Kidney capillary endothelial cell (primary cell): ENCODE measurements at regions not wholly inside any gene's neighbourhood (a gene's known extent, or its start where the extent isn't known, plus 50 kb on each side); places are given as distances from the start of the nearest gene placed in this dataset.
"Not testable (repeated sequence)": the region's sequence is repeated elsewhere in the genome, so short reads cannot be mapped to it uniquely, and the experiment has no call there.

Source experiments
- DNase-seq: peaks from one replicate; pipeline ENCODE4 v3.0.0-alpha.2; 2018; ENCODE audit warnings: low spot score

DNA sequence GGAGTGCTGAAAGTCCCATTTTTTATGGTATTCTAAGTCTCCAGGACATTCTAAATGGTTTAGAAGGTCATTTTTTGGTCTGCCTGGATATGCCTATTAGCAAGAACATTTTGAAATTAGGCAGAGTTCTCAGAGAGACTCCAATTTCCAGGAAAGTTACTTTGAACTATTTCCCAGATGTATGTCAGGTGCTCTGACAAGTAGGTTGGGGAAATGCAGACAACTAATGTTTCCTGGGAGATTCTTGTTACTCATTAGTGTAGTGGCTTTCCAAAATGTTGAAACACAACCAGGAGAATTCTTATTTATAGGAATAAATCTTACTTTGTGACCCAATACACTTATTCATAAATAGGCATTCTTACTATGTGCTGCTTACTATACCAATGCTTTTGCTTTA lies 268.4 kb downstream of the ZNF37A start:
- DNase-seq: not testable (repeated sequence)

DNA sequence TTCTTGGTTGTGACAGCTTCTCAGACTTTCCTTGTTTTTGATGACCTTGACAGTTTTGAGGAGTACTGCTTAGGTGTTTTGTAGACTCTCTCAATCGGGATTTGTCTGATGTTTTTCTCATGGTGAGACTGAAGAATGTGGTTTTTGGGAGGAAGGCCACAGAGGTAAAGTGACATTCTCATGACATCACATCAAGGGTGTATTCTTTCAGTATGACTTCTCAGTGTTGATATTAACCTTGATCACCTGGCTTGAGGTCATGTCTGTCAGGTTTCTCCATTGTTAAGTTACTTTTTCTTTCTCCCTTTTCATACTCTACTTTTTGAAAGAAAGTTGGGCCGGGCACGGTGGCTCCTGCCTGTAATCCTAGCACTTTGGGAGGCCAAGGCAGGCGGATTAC lies 269.9 kb downstream of the ZNF37A start:
- DNase-seq: not testable (repeated sequence)

DNA sequence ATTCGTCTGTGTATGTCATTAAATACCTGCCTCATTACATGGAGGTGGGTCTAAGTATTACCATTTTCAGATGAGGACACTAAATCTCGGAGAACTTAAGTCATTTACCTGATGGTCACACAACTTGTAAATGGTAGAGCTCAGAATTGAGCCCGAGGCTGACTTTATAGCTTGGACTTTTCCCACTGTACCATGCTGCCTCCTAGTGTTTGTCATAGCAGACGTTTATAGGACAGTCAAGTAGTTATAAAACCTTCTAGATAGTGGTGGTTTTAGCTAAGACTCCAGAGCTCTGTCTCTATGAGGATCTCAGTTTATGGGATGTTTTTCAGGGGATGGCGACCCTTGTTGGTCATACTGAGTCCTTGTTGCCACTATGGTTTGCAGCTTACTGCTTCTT lies 271.8 kb downstream of the ZNF37A start:
- peak; percentile 13 for DNase-seq

DNA sequence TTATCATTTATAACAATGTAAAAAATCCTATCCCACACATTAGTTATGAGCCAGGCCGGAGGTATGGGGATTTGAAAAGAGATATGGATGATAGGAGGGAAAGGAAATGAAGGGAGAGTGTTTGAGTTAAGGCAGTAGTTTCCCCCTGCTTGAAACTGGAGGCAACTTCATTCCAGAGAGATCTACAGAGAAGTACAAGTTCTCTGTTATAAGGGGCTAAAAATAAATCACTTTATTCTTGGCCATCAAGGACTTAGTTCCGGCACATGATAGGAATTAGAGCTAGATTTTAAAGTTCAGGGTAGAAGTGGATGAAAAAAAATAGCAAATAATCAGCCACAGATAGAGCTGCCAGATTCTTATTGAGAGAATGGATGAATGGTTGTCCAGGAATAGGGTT lies 289.7 kb downstream of the ZNF37A start:
- not testable (repeated sequence) for DNase-seq

DNA sequence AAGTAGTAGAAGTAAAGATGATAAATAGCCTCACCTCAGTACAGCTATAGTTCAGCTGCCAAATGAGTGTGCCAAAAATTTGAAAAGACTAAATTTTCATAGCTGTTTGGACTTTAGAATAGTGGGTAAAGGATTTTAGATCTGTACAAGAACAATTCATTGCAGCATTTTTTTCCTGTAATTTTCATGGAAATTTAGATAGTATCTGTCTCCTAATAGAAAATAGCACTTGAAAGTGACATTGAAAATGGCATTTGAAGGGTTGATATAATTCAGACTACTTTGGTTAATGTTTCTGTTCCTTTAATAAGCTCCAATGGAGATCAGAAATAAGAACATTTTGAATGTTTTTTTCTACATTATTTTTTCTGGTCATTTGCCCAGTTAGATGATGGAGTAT lies 292.7 kb downstream of the ZNF37A start:
- not testable (repeated sequence) for DNase-seq

DNA sequence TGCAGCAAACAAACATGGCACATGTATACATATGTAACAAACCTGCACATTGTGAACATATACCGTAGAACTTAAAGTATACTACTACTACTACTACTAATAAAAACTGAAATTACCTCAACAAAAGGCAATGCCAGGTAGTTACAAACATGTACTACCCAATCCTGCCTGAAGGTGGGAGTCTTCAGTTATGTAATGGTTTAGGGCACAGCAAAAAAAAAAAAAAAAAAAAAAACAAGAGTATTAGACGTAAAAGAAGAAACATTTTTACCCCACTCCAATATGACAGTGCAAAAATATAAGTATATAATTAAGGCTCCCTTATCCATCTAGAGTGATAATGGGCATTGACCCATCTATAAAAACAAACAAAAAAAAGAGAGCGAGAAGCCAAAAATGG lies 296.6 kb downstream of the ZNF37A start:
- not testable (repeated sequence) for DNase-seq

DNA sequence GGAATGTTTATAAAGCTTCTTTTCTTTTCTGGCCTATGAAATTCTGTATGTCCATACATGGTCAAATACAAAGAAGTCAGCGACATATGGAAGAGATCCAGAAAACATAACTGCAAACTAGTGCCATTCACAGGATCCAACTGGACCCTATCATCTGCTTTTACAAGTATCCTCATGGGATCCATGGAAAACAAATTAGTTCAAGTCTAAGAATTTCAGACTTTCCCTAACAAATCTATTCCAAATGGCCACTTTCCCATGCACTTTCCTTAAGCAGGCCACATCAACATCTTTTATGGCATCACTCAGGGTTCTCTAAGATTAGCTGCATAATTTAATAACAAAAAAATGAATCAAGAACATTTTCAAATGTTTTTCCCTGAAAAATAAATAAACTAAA lies 301.3 kb downstream of the ZNF37A start:
- DNase-seq: not testable (repeated sequence)

DNA sequence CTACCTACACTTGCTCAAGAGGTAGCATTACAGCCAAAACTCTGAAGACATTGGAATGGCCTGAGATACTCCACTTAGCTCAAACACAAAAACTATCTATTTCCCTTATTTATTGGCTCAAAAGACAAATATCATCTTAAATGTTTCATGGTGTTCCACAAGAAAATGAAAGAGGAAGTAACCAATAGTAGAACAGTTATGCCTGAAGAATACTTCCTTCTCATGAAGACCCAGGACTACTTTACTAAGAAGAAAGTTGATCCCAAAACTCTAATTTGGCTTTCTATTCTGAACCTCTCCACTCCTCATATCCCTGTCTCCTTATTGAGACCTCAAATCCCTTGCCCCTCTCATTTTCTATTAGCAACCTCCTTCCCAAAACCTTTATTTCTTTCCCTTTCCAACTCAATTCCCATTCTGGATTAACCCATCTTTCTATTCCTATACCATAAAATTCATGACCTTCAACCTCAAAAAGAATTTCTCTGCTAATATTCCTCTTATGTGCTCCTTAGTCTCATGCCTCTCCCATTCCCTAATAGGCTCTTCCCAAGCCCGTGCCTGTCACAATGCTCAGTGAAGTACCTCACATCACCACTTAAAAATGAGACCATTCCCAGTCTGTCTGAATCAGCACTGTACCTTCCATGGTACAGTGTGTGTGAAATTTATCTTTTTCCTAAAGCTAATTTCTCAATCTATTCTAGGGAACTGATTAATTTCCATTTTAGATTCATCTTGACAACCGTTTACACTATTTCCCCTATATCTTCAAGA lies 302.2 kb downstream of the ZNF37A start:
- DNase-seq: not testable (repeated sequence)

DNA sequence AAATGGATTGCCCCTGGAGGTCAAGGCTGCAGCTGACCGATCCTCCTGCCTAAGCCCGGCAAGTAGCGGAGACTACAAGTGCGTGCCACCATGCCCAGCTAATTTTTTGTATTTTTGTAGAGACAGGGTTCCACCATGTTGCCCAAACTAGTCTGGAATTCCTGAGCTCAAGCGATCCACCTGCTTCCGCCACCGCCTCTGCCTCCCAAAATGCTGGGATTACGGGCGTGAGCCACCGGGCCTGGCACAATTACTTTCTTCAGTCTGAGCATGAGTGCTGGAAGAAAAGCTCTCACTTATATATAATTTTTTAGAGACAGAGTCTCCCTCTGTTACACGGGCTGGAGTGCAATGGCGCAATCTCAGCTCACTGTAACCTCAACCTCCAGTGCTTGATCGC lies 307.4 kb downstream of the ZNF37A start:
- DNase-seq: not testable (repeated sequence)

DNA sequence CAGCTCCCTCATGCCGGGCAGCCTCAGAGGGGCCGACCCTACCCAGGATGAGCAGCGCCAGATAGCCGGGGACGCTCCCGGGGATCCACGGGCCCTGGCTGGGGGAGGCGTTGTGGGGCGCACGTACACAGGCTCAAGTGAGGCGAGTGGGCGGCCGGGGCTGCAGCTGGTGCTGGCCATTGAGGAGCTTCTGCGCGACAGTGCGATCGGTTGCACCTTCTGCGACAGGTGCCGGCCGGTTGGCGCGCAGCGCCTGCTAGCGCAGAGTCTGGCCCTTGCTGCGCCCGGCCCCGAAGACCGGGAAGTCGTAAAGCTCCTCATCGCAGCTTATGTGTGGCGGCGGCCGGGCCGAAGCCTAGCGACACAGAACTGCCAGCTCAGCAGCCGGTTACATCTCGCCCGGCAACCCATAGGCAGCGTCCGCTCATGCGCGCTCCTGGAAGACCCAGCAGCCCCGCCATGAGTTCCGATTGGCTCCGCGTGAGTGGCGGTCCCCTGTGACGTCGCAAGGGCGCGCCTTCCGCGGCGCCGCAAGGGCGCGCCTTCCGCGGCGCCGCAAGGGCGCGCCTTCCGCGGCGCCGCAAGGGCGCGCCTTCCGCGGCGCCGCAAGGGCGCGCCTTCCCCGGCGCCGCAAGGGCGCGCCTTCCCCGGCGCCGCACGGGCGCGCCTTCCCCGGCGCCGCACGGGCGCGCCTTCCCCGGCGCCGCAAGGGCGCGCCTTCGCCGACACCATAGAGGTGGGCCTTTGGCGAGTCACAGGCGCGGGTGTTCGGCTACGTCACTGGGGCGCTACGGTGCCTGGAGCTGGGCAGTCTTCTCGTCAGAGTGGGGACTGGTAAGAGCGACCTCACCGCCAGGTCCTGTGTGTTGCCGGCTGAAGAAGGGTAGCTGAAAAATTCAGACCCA lies 308.6 kb downstream of the ZNF37A start:
- peak; percentile 75 for DNase-seq

DNA sequence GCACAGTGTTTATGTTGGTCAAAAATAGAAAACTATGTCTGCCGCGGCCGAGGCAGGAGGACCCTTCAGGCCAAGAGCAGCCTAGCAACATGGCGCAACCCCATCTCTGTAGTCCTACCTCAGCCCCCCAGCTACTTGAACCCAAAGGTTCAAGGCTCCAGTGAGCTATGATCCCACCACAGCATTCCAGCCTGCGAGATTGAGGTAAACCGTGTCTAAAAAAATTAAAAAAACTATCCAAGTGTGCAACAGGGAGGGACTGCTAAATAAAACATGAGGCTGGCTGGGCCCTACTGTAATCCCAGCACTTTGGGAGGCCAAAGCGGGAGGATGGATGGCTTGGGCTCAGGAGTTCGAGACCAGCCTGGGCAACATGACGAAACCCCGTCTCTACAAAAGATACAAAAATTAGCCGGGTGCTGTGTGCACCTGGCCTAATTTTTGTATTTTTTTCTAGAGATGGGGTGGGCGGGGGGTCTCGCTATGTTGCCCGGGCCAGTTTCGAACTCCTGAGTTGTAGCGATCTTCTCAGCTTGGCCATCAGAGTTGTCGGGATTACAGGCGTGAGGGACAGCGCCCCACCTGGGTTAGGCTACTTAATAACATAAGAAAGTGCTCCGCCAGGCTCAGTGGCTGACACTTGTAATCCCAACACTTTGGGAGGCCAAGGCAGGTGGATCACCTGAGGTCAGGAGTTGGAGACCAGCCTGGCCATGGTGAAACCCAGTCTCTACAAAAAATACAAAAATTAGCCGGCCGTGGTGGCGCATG lies 309.4 kb downstream of the ZNF37A start:
- DNase-seq: not testable (repeated sequence)

DNA sequence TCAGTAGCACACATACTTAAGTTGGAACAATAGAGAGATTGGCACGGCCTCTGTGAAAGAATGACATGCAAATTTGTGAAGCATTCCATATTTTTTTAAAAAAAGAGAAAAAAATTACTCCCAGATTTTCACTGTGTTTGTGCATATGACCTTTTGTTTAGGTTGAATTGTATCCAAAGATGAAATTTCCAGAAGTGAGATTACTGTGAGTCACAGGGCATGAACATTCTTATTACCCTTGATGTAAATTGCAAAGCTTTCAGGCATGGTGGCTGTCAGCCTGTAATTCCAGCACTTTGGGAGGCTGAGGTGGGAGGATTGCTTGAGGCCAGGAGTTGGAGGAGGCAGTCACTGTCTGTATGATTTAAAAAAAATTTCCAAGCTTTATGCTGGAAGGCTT lies 329.5 kb downstream of the ZNF37A start:
- not testable (repeated sequence) for DNase-seq

DNA sequence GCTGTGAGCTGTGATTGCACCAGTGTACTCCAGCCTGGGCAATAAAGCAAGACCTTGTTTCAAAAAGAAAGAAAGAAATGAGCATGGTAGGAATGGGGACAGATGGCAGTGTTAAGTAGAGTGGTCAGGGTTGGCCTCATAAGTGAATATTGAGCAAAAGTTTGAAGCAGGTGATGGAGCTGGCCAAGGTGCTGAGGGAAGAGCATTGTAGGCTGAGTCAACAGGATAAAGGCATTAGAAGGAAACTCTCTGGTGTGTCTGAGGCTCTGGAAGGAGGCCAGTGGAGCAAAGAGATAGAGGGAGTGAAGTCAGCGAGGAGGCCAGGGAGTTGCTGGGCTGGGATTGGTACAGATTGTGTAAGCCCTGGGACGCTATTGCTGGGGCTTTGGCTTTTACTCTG lies 336.1 kb downstream of the ZNF37A start:
- DNase-seq: not testable (repeated sequence)

DNA sequence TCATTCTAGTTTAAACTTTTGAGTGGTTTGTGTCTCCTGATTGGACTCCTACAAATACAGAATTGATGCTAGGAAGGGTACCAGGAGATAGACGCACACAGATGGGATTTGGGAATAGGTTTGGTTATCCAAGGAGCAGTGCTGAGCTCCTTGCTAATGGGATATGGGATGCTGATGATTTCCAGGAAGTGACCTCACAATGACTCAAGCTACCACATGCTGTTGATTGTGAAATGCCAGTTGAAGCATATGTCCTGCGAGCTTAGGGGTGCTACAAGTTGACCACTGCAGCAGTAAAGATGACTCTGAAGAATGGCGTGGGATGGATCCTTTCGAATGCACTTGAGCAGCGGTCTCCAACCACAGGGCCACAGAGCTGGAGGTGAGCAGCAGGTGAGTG lies 343.2 kb downstream of the ZNF37A start:
- DNase-seq: peak; percentile 0

DNA sequence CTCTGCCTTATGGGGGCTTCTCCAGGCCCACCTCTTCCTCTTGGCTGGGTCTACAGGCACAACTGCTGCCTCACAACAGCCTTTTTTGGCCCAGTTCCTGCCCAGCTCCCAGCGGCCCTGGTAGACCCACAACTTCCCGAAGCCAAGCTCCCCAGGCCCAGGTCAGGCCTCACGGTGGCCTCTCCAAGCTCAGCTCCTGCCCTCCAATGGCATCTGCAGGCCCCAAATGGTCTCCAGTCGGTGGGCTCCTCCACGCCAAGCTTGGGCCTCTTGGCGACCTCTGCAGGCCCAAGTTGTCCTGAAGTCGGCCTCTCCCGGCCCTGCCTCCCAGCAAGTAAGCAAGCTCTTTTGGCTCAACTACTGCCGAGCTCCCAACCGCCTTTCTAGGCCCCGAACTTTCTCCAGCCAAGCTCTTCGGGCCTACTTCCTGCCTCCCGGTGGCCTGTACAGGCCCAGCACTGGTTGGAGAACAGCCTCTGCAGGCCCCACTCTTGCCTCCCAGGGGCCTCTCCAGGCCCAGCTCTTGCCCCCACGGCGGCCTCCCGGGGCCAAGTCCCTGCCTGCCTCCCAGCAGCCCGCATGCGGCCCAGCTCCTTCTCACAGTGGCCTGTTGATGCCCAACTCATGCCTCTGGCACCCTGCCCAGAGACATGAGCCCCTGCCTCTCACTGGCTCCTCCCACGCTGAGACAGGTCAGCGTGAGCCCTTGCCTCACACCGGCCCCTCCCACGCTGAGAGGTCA lies 354.6 kb downstream of the ZNF37A start:
- DNase-seq: not testable (repeated sequence)

DNA sequence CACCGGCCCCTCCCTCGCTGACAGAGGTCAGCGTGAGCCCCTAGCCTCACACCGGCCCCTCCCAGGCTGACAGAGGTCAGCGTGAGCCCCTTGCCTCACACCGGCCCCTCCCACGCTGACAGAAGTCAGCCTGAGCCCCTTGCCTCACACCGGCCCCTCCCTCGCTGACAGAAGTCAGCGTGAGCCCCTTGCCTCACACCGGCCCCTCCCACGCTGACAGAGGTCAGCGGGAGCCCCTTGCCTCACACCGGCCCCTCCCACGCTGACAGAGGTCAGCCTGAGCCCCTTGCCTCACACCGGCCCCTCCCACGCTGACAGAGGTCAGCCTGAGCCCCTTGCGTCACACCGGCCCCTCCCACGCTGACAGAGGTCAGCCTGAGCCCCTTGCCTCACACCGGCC lies 355.5 kb downstream of the ZNF37A start:
- not testable (repeated sequence) for DNase-seq

DNA sequence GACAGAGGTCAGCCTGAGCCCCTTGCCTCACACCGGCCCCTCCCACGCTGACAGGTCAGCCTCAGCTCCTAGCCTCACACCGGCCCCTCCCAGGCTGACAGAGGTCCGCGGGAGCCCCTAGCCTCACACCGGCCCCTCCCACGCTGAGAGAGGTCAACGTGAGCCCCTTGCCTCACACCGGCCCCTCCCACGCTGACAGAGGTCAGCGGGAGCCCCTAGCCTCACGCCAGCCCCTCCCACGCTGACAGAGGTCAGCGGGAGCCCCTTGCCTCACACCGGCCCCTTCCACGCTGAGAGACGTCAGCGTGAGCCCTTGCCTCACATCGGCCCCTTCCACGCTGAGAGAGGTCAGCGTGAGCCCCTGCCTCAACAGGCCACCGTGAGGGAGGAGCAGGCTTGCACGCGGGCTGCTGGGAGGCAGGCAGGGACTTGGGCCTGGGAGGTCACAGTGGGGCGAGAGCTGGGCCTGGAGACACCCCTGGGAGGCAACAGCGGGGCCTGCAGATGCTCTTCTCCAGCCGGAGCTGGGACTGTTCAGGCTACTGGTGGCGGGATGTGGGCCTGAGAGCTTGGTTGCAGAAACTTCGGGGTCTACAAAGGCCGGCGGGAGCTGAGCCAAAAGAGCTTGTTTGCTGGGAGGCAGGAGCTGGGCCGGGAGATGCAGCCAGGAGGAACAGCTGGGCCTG lies 356.4 kb downstream of the ZNF37A start:
- DNase-seq: not testable (repeated sequence)

DNA sequence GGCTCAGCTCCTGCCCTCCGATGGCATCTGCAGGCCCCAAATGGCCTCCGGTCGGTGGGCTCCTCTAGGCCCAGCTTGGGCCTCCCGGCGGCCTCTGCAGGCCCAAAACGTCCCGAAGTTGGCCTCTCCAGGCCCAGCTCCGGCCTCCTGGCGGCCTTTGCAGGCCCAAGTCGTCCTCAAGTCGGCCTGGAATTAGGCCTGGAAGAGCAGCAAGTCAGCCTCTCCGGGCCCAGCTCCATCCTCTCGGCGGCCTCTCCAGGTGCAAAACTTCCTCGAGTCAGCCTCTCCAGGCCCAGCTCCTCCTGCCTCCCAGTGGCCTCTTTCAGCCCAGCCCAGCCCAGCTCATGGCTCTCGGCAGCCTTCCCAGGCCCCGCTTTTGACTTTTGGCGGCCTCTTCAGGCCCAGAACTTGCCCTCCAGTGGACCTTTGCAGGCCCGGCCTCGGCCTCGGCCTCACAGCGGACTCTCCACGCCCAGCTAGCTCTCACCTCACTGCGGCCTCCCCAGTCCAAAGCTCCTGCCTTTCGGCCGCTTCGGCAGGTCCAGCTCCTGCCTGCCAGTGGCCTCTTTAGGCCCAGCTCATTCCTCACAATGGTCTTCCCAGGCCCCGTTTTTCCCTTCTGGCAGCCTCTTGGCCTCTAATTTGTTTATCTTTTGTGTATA lies 357.3 kb downstream of the ZNF37A start:
- DNase-seq: not testable (repeated sequence)
